Lower lobe of right lung (tissue), 2 donors: ENCODE measurements at regions not wholly inside any gene's neighbourhood (a gene's known extent, or its start where the extent isn't known, plus 50 kb on each side); places are given as distances from the start of the nearest gene placed in this dataset.

Source experiments
- ATAC-seq, 2 donors: fragments of 200-7000 bp; cut with Tn5 transposase; one replicate each; pipeline ENCODE4 v1.9.1; 2020 to 2022; ENCODE audit warnings: mild to moderate bottlenecking in 2 of 2, moderate library complexity in 2 of 2
- DNase-seq: peaks from one replicate; pipeline ENCODE4 v3.0.0-alpha.2; 2020
- H3K27ac ChIP-seq: fragments of 200-600 bp; one replicate; pipeline ENCODE4 v1.8.0; 2022
- H3K27me3 ChIP-seq: fragments of 200-600 bp; one replicate; pipeline ENCODE4 v1.8.0; 2022; ENCODE audit warnings: low read depth
- H3K36me3 ChIP-seq: fragments of 200-600 bp; one replicate; pipeline ENCODE4 v1.8.0; 2022; ENCODE audit warnings: mild to moderate bottlenecking
- H3K4me1 ChIP-seq: fragments of 200-600 bp; one replicate; pipeline ENCODE4 v1.8.0; 2022
- H3K4me3 ChIP-seq: fragments of 200-600 bp; one replicate; pipeline ENCODE4 v1.8.0; 2022; ENCODE audit warnings: mild to moderate bottlenecking
- H3K9me3 ChIP-seq: fragments of 200-600 bp; one replicate; pipeline ENCODE4 v1.8.0; 2022
- CTCF ChIP-seq: fragments of 200-600 bp; IDR thresholded peaks from one replicate; pipeline ENCODE4 v1.8.0; 2022; ENCODE audit warnings: antibody characterized with exemption, mild to moderate bottlenecking
- intact Hi-C: fragments of 100-400 bp; cut with DNase I; formaldehyde crosslinking; loops from one replicate; pipeline ENCODE4 v1.11.0; 2022
- donor health status: DM: no; HTN: yes; CAD: no; lungs with severe emphysema.

DNA sequence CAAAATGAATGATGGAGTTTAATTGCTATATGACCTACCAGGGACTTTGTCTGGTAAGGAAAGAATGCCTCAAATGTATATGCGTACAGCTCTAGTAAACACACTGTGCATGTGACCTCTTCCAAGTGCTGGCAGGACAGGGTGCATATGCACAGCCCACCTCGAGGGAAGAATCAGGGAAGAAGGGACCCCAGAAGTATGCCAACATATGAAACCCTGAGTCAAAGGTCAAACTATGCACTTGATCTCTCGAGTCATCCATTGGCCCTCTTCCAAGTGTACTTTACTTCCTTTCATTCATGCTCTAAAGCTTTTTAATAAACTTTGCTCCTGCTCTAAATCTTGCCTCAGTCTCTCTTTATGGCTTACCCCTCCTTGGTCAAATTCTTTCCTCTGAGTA lies 804.6 kb upstream of the COX7C start:
- ATAC-seq (no peak), DNase-seq (no peak)
- Histone ChIP-seq H3K9me3 (no peaks in the 10 kb centered on the region), H3K27ac (no peak overlapping the region), H3K4me1 (no peaks in the 10 kb centered on the region), H3K36me3 (no peaks in the 10 kb centered on the region), H3K4me3 (no peak overlapping the region), H3K27me3 (no peaks in the 10 kb centered on the region)
- intact Hi-C loops, result no loop called here
- TF ChIP-seq CTCF, result no peak

- Histone ChIP-seq H3K36me3 (no peaks in the 10 kb centered on the region), H3K4me3 (no peak overlapping the region), H3K27ac (no peak overlapping the region), H3K27me3 (no peaks in the 10 kb centered on the region), H3K4me1 (no peaks in the 10 kb centered on the region), H3K9me3 (no peaks in the 10 kb centered on the region)
- DNase-seq (no peak), ATAC-seq (no peak)
- no peak for TF ChIP-seq CTCF
- intact Hi-C loops, result no loop called here
Observed at GRCh38 chr5:85814596-85814995, 803.1 kb upstream of the COX7C start.

DNA sequence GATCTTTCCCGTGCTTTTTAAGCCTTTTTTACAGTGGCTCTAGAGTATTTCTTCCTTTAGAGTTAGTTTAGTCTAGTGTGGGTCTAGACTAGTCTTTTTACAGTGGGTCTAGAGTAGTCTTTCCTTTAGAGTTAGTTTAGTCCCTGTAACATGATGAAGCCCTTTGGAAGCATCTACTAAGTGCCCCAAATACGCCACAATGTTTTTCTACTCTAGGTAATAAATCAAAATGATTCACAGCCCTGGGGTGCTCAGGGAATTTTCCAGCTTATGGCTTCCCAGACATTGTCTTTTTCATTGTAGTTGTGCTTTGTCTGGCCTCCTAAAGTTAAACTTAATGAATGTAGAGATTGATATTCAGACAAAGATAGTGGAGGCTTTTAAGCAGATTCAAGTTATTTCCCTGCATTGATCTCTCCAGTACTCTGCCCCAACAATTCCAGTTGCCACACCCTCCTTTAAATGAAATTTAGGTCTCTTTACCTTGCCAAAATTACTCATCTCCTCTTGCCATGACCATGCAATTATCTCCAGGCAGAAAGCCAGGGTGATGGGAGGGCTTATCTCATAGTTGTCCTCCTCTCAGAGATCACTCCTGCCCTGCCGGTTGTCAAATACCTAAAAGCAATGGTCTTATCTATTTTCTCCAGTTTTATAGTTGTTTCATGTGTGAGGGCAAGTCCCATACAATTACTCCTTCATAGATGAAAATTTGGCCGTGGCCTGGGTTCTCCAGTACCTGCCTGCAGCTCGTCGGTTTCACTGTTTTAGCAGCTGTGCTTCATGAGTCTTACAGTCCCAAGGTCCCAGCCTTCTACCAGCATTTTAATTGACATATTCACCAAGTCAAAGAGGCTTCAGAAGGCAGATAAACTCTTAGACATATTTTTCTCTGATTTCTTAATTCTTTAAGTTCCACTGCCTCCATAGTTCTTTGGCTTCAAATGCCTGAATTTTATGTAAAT lies 794.0 kb upstream of the COX7C start:
- DNase-seq (no peak), ATAC-seq (no peak)
- TF ChIP-seq CTCF, result no peak

DNA sequence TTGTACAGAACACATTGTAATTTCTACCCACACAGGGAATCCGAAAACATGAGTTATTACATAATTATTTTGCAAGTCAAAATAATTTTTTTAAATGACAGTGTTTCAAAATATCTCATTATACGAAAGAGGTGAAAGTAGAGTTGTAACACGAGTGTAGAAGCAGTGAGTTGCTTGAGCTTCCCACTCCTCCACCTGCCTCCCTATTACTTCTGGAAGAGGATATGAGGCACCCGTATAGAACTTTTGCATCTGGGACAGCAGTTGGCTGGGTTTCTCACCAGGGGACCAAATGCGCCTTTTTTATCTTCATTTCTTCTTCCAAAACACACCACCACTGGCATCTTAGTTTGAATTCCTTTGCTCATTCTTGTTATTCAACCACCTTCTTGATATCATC lies 779.0 kb upstream of the COX7C start:
- Histone ChIP-seq H3K4me1 (no peaks in the 10 kb centered on the region), H3K9me3 (peaks cover 3% of the 10 kb centered on the region), H3K27ac (no peak overlapping the region), H3K27me3 (no peaks in the 10 kb centered on the region), H3K4me3 (no peak overlapping the region), H3K36me3 (no peaks in the 10 kb centered on the region)
- ATAC-seq (no peak), DNase-seq (no peak)
- no peak for TF ChIP-seq CTCF
- intact Hi-C loops, result no loop called here

More for the DNA sequence above, 794.0 kb upstream of the COX7C start:
- Histone ChIP-seq H3K4me1 (no peaks in the 10 kb centered on the region), H3K27ac (no peak overlapping the region), H3K36me3 (no peaks in the 10 kb centered on the region), H3K27me3 (no peaks in the 10 kb centered on the region), H3K4me3 (no peak overlapping the region), H3K9me3 (no peaks in the 10 kb centered on the region)
- intact Hi-C loops, result no loop called here

- no peak for TF ChIP-seq CTCF
- intact Hi-C loops, result no loop called here
Observed at GRCh38 chr5:85841653-85842052, 776.1 kb upstream of the COX7C start.

More at GRCh38 chr5:85841653-85842052, 776.1 kb upstream of the COX7C start:
- Histone ChIP-seq H3K4me1 (no peaks in the 10 kb centered on the region), H3K9me3 (no peaks in the 10 kb centered on the region), H3K27ac (no peak overlapping the region), H3K27me3 (no peaks in the 10 kb centered on the region), H3K36me3 (no peaks in the 10 kb centered on the region), H3K4me3 (no peak overlapping the region)
- ATAC-seq, result no peak
- no peak for DNase-seq
